ENCODE measurements at regions not wholly inside any gene's neighbourhood (a gene's known extent, or its start where the extent isn't known, plus 50 kb on each side); places are given as distances from the start of the nearest gene placed in this dataset.
"Not testable (repeated sequence)": the region's sequence is repeated elsewhere in the genome, so short reads cannot be mapped to it uniquely, and the experiment has no call there.

DNA sequence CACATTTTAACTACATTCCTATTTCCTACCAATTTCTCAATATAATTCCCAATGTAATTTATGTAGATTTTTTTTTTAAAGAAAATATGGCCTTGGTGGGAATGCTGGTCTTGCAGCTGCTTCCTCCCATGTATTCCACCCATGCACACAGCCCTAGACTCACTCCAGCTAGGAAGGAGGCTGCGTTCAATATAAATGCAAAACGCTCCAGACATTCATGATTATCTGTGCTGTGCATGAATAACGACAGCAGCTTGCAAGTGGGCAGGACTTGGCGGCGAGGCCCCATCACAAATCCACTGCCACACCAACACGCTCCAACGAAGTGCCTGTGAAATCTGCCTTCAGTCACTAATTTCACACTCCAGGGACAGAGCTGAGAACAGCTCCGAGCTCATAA is 391.2 kb downstream of the PREX1 start:
- not testable (repeated sequence) for H3K9me3 Mint-ChIP-seq, H3K36me3 Mint-ChIP-seq

DNA sequence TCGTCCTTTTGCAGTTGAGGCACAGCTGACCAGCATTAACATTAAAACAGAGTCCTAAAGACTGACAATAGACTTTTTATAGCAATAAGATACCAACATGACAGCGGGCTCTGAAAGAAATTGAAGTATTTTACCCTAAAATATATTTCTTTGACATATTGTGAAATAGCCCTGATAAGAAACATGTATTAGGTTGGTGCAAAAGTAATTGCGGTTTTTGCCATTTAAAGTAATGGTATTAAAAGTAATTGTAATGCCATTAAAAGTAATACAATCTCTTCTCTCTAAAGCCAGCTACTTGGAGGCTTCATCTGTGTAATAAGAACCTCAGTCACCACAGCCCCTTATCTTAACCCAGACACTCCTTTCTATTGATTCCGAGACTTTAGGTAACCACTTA is 394.6 kb downstream of the PREX1 start:
- Mint-ChIP-seq H3K27me3 (no peaks in the 10 kb centered on the region), H3K36me3 (peaks cover 2% of the 10 kb centered on the region), H3K27ac (no peak overlapping the region), H3K4me3 (no peak overlapping the region), H3K9me3 (peaks cover 3 to 12% (median 9%) of the 10 kb centered on the region in 3 donors), H3K4me1 (peaks cover 3 to 5% (median 4%) of the 10 kb centered on the region in 3 donors)

More for the DNA sequence above, 391.2 kb downstream of the PREX1 start:
- H3K4me1 Mint-ChIP-seq, H3K4me3 Mint-ChIP-seq, H3K27ac Mint-ChIP-seq: not testable (repeated sequence)
- peaks cover 21% of the 10 kb centered on the region for H3K27me3 Mint-ChIP-seq

DNA sequence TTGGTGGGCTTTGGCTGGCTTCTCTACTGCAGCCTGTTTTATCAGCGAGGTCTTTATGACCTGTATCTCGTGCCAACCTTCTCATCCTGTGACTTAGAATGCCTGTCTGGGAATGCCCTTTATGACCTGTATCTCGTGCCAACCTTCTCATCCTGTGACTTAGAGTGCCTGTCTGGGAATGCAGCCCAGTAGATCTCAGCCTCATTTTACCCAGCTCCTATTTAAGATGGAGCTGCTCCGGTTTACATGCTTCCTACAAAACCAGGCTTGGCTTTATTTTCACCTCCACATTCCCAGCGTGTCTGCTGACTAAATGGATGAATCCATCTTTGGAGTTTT is 395.3 kb downstream of the PREX1 start:
- Mint-ChIP-seq H3K4me3 (no peak overlapping the region), H3K36me3 (peaks cover 2% of the 10 kb centered on the region), H3K9me3 (peaks cover 1 to 10% (median 7%) of the 10 kb centered on the region in 3 donors), H3K27me3 (no peaks in the 10 kb centered on the region), H3K27ac (no peak overlapping the region), H3K4me1 (peaks cover 3 to 5% (median 4%) of the 10 kb centered on the region in 3 donors)

DNA sequence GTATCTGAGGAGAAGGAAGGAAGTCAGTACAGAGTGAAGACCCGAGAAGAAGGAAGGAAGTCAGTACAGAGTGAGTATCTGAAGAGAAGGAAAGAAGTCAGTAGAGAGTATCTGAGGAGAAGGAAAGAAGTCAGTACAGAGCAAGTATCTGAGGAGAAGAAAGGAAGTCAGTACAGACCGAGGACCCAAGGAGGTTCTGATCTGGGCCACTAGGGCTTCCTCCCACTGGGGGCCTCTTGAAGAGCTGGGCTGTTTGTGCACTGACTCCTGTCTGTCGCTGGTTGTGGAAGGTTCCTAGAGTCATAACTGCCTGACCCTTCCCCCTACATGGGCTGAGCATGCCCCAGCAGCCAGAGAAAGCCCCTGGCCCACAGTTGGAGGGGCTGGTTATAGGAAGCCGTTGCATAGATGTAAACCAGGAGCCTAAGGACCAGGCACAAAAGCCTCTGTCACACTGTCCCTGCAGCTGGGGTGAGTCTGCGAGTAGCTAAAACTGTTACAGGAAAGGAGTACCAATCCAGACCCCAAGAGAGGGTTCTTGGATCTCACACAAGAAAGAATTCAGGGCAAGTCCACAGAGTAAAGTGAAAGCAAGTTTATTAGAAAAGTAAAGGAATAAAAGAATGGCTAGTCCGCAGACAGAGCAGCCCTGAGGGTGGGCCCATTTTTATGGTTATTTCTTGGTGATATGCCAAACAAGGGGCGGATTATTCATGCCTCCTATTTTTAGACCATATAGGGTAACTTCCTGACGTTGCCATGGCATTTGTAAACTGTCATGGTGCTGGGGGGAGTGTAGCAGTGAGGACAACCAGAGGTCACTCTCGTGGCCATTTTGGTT is 395.9 kb downstream of the PREX1 start:
- H3K4me3 Mint-ChIP-seq: peak overlapping the region in 1 of 4 donors; percentile 6
- H3K36me3 Mint-ChIP-seq: peaks cover 2% of the 10 kb centered on the region
- H3K4me1 Mint-ChIP-seq: peaks cover 3 to 5% (median 4%) of the 10 kb centered on the region in 3 donors
- H3K27ac Mint-ChIP-seq: peak overlapping the region in 1 of 3 donors; percentile 86
- H3K27me3 Mint-ChIP-seq: peaks cover 2% of the 10 kb centered on the region
- H3K9me3 Mint-ChIP-seq: peaks cover 1 to 10% (median 7%) of the 10 kb centered on the region in 3 donors

DNA sequence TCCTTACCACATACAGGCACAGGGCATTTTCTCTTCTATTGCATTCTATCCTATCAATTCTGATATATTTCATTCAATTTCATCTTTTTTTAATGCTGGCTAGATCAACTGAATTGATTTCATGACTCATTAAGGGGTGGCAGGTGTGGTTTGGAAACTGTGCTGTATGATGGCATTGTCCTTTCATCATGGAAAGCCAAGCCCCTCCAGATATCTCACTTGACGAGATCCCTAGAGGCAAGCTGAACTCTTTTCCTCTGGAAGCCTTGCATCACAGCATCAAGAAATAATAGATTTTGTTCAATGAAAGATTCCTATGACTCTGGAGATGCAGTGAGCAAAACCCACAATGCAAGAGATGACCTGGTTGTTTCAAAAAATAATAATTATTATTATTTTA is 401.2 kb downstream of the PREX1 start:
- peaks cover 17% of the 10 kb centered on the region for H3K27me3 Mint-ChIP-seq
- H3K27ac Mint-ChIP-seq: no peak overlapping the region
- no peaks in the 10 kb centered on the region for H3K36me3 Mint-ChIP-seq
- H3K4me1 Mint-ChIP-seq: peaks cover 9 to 12% (median 11%) of the 10 kb centered on the region in 3 donors
- H3K9me3 Mint-ChIP-seq: peaks cover 0 to 6% (median 5%) of the 10 kb centered on the region in 3 donors
- no peak overlapping the region for H3K4me3 Mint-ChIP-seq

DNA sequence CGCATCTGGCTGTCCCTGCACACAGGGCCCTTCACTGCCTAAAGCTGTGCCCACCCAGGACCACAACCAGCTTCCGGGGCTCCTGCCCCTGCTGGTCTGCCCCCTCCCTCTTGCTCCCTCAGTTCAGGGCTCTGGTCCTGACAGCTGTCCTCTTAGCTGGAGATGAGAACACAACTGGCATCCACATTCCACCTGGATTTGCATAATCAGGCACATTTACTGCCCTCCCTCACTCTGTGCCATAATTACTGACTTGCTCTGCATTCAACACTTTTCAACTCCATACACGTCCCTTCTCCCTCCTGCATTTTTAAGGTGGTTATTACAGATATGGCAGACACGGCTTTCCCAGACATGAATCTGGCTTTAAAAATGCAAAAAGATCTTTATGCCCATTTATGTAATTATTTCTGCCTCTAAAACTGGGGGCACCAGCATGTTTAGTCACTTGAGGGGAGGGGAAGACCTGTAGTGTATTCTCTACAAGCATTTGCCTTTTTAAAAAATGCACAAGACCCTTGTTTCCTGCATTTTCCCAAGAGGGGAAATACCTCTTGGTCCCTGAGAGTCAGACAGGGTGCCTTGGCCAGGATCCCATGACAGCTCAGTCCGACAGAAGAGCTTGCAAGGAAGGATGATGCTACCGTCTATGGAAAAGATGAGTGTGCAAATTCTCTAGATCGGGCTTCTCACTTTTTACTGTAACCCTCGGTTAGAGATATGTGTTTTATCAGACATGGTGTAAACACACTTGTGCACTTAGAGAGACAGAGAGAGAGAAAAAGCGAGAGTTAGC is 401.8 kb downstream of the PREX1 start:
- Mint-ChIP-seq H3K4me3 (no peak overlapping the region), H3K27me3 (peaks cover 17% of the 10 kb centered on the region), H3K27ac (peak overlapping the region in 1 of 3 donors; percentile 7)

DNA sequence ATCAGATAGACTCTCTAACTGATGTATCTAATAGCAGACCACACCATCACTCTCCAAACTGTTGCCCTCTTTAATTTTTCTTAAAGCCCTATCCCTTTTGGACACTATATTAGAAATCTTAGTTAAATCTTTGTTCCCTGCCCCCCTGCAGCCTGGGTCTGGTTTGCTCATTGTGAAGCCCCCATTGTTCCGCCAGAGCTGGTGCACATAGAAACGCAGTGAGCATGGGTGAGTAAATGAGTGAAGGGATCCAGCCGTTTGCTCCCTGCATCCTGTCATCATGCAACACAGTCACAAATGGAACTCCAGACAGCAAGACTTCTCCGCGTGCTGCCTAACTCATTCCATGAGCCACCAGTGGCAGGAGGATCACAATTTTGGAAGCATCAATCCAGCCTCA is 402.5 kb downstream of the PREX1 start:
- Mint-ChIP-seq H3K27ac (no peak overlapping the region), H3K36me3 (no peaks in the 10 kb centered on the region), H3K27me3 (peaks cover 22% of the 10 kb centered on the region), H3K4me3 (no peak overlapping the region), H3K9me3 (peaks cover 0 to 3% (median 0%) of the 10 kb centered on the region in 3 donors), H3K4me1 (peaks cover 7 to 14% (median 9%) of the 10 kb centered on the region in 3 donors)

More for the DNA sequence above, 401.8 kb downstream of the PREX1 start:
- H3K36me3 Mint-ChIP-seq: no peaks in the 10 kb centered on the region
- H3K9me3 Mint-ChIP-seq: peaks cover 0 to 4% (median 3%) of the 10 kb centered on the region in 3 donors
- peaks cover 9 to 14% (median 11%) of the 10 kb centered on the region in 3 donors for H3K4me1 Mint-ChIP-seq

DNA sequence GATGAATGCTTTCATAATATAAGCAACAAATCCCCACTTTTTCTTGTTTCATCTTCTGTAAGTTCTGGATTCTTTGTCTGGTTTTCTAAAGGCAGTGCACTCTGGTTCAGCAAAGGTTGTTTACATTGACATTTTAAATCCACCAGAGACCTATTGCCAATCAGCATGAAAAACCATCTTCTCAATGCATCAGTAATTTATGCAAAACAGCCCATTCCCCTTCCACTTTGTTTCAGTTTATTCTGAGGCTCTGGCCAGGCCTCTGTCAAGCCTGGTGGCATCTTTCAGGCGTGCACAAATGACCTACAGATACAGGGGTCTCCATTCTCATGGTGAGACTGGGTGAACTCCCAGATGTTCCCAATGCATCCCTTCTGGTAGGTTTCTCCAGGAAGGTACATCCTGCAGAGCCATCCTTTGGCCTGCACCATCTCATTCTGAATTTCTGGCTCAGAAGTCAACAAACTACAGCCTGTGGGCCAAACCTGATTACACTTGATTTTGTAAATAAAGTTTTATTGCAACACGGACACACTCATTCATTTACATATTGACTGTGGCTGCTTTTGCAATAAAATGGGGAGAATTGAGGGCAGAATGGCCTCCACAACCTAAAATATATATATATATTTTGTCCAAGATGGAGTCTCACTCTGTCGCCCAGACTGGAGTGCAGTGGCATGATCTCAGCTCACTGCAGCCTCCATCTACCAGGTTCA is 405.4 kb downstream of the PREX1 start:
- H3K27me3 Mint-ChIP-seq: peaks cover 22% of the 10 kb centered on the region
- H3K36me3 Mint-ChIP-seq: no peaks in the 10 kb centered on the region
- H3K27ac Mint-ChIP-seq: peak overlapping the region in 2 of 3 donors; percentile 13 to 65
- peaks cover 0 to 1% (median 0%) of the 10 kb centered on the region in 3 donors for H3K9me3 Mint-ChIP-seq
- H3K4me3 Mint-ChIP-seq: peak overlapping the region in 2 of 4 donors; percentile 82 to 83
- peaks cover 7 to 14% (median 9%) of the 10 kb centered on the region in 3 donors for H3K4me1 Mint-ChIP-seq

DNA sequence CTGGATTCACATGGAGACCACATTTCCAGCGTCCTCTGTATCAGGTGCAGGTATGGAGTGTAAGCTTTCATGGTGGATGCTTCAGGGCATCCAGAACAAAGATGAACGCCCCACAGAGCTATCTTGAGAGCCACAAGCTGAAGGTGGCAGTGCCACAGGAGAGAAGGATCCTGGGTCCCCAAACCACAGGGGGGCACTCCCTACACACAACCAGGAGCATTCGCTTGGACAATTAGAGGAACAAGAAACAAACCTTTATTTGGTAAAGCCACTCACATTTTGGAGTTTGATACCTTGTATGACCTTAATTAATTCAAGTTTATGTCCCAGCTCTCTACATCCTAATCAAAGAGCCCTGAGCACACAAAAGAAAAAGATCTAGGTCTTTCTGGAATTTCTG is 406.3 kb downstream of the PREX1 start:
- Mint-ChIP-seq H3K27me3 (peaks cover 17% of the 10 kb centered on the region), H3K4me1 (peaks cover 7 to 14% (median 9%) of the 10 kb centered on the region in 3 donors), H3K9me3 (peaks cover 0 to 1% (median 0%) of the 10 kb centered on the region in 3 donors), H3K4me3 (peak overlapping the region in 2 of 4 donors; percentile 82 to 83), H3K27ac (no peak overlapping the region), H3K36me3 (no peaks in the 10 kb centered on the region)

DNA sequence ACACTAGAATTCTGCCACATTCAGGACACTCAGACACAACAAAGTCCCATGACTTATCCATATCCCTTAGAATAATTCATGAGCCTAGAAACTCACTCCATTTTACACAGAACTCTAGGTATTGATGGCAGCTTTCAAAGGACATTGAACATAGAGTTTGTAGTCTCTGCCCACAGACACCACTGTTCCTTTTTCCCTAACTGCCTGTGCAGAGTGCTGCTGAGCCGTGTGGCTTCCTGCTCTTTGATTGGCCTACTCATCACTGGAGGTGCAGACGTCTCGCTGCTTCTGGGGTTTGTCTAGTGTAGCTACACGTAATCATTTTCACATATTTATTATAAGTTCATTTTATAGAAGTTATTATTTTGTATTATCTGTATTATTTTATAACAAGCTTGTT is 407.6 kb downstream of the PREX1 start:
- Mint-ChIP-seq H3K9me3 (peaks cover 0 to 1% (median 0%) of the 10 kb centered on the region in 3 donors), H3K27ac (no peak overlapping the region), H3K4me1 (peaks cover 7 to 14% (median 9%) of the 10 kb centered on the region in 3 donors), H3K27me3 (peaks cover 7% of the 10 kb centered on the region), H3K36me3 (no peaks in the 10 kb centered on the region), H3K4me3 (no peak overlapping the region)

DNA sequence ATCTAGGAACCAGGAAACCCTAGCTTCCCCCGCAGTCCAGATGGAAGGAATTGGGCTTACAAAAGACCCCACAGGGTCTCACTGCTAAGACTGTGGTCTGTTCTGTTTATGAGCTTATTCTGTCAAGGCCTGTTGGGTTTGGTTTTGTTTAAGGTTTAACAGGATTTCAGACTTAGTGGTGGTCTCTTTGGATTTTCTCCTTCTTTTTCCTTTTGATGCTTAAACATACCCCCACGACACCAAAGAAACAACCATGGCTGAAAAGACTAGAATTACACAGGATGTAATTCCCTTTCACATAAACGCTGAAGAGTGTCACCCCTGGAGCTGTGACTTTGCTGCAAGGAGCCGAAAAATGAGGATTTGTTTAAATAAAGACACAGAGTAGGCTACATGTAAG is 408.6 kb downstream of the PREX1 start:
- Mint-ChIP-seq H3K4me3 (no peak overlapping the region), H3K36me3 (no peaks in the 10 kb centered on the region), H3K4me1 (peaks cover 7 to 14% (median 9%) of the 10 kb centered on the region in 3 donors), H3K27me3 (peaks cover 7% of the 10 kb centered on the region), H3K9me3 (no peaks in the 10 kb centered on the region), H3K27ac (no peak overlapping the region)

DNA sequence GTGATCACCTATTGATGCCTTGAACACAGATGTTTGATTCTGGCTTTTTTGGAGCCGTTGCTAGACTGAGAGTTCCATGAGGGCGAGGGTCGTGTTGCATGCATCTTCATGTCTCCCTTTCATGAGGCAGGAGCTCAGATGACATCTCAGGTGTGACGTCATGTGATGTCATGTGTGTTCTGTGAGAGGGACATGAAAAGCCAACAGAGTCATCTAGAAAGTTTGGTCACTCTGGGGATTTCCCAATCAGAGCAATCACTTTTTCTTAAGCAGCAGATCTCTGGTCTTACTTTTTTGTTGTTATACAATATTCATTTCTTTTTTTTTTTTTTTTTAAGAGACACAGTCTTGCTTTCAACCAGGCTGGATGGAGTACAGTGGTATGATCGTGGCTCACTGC is 411.8 kb downstream of the PREX1 start:
- Mint-ChIP-seq H3K36me3 (no peaks in the 10 kb centered on the region), H3K9me3 (no peaks in the 10 kb centered on the region), H3K27ac (no peak overlapping the region), H3K27me3 (peaks cover 9% of the 10 kb centered on the region), H3K4me1 (peaks cover 0 to 3% (median 0%) of the 10 kb centered on the region in 3 donors), H3K4me3 (no peak overlapping the region)

DNA sequence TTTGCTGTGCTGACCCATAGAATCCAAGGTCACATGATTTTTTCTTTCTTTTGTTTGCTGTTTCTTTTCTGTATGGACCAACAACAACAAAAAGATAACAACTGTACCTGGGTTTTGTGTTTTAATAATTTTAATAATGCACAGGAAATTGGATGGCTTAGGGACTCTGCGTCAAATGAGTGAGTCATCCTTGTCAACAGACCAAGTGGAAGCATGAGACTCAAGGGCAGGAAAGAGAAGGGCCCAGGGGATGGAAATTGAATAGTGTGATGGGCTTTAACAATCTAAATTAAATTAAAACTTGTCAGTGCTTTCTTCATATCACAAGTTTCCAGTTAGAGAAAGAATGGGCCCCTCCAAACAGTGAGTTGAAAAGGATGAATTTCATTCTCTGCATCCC is 413.0 kb downstream of the PREX1 start:
- no peak overlapping the region for H3K4me3 Mint-ChIP-seq
- peaks cover 0 to 2% (median 0%) of the 10 kb centered on the region in 3 donors for H3K4me1 Mint-ChIP-seq
- peaks cover 10% of the 10 kb centered on the region for H3K27me3 Mint-ChIP-seq
- H3K27ac Mint-ChIP-seq: no peak overlapping the region
- H3K9me3 Mint-ChIP-seq: no peaks in the 10 kb centered on the region
- no peaks in the 10 kb centered on the region for H3K36me3 Mint-ChIP-seq

DNA sequence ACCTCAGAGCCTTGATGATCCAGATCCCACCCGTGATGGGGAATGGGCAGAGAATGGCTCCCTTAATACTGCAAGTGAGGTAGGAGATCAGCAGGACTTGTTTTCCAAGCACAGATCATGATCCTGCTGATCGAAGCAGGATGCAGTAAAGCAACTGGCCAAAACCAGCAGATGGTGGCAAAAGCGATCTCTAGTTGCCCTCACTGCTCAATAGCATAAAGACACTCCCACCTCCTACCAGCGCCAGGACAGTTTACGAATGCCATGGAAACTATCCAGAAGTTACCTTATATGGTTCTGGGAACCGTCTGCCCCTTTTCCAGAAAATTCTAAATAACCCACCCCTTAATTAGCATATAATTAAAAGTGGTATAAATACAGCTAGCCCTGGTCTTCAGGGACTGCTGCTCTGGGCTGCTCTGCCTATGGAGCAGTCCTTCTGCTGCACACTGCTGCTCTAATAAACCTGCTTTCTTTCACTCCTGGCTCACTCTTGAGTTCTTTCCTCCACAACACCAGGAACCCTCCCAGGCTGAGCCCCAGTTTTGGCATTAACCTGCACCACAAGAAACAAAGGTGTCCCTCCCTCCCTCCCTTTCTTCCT is 415.8 kb downstream of the PREX1 start:
- Mint-ChIP-seq H3K4me3 (no peak overlapping the region), H3K36me3 (no peaks in the 10 kb centered on the region), H3K27ac (no peak overlapping the region), H3K27me3 (peaks cover 12% of the 10 kb centered on the region), H3K4me1 (peaks cover 0 to 2% (median 0%) of the 10 kb centered on the region in 3 donors), H3K9me3 (no peaks in the 10 kb centered on the region)

All from IgD-negative memory B cell (primary cell).